IMR-90 (cell line): ENCODE measurements at regions not wholly inside any gene's neighbourhood (a gene's known extent, or its start where the extent isn't known, plus 50 kb on each side); places are given as distances from the start of the nearest gene placed in this dataset.

Source experiments
- ATAC-seq: fragments of 200-7000 bp; cut with Tn5 transposase; 2 replicates; pipeline ENCODE4 v1.9.1; 2020; ENCODE audit warnings: low read depth, mild to moderate bottlenecking, moderate library complexity
- BruUV-seq: library from RNA; stranded (reverse); fragments of 400-500 nt; replicated peaks from 2 replicates; lab custom pipeline; 2021; lab: Mats Ljungman, UMichigan
- CTCF ChIA-PET: fragments of 300-600 bp; formaldehyde crosslinking; extraction: SDS; loops from one replicate; lab custom pipeline; 2021; ENCODE audit warnings: antibody characterized with exemption; lab: Yijun Ruan, JAX
- POLR2A ChIA-PET: fragments of 300-600 bp; sonication (Branson Sonifier 250); formaldehyde crosslinking; loops from one replicate; lab custom pipeline; 2022; ENCODE audit warnings: antibody characterized with exemption; ENCODE audit not compliant: unreplicated experiment; lab: Charles Lee
- DNase-seq: peaks from one replicate; pipeline ENCODE4 v3.0.0; 2013
- H2AFZ ChIP-seq: replicated peaks from 2 replicates; pipeline ENCODE3; 2013; ENCODE audit warnings: low read length, mild to moderate bottlenecking; ENCODE audit not compliant: poor library complexity
- H2AK5ac ChIP-seq: 2 replicates; pipeline ENCODE4 v1.6.1; 2013; ENCODE audit warnings: low read depth, low read length, inconsistent platforms
- H2AK9ac ChIP-seq: replicated peaks from 2 replicates; pipeline ENCODE3; 2013; ENCODE audit warnings: mild to moderate bottlenecking, low read depth, low read length, moderate library complexity; ENCODE audit not compliant: poor library complexity
- H2BK120ac ChIP-seq: 2 replicates; pipeline ENCODE4 v1.6.1; 2013; ENCODE audit warnings: low read depth, low read length, inconsistent platforms
- H2BK15ac ChIP-seq: 3 replicates; pipeline ENCODE4 v1.6.1; 2013; ENCODE audit warnings: low read depth, low read length, inconsistent platforms
- H2BK20ac ChIP-seq: 2 replicates; pipeline ENCODE4 v1.6.1; 2013; ENCODE audit warnings: low read depth, mild to moderate bottlenecking, inconsistent platforms, low read length, moderate library complexity
- H2BK5ac ChIP-seq: 2 replicates; pipeline ENCODE4 v1.6.1; 2013; ENCODE audit warnings: mild to moderate bottlenecking, low read depth, low read length, inconsistent platforms; ENCODE audit not compliant: poor library complexity, severe bottlenecking
- H3K14ac ChIP-seq: replicated peaks from 2 replicates; pipeline ENCODE4 v1.6.1; 2013; ENCODE audit warnings: low read depth, low read length, inconsistent platforms
- H3K18ac ChIP-seq: 2 replicates; pipeline ENCODE4 v1.6.1; 2013; ENCODE audit warnings: low read depth, low read length, control low read depth
- H3K23ac ChIP-seq: 2 replicates; pipeline ENCODE4 v1.6.1; 2013; ENCODE audit warnings: low read depth, low read length, inconsistent platforms
- H3K27ac ChIP-seq: 2 replicates; pipeline ENCODE4 v1.5.1; 2013; ENCODE audit warnings: mild to moderate bottlenecking, control low read depth, low read length; ENCODE audit not compliant: insufficient read depth
- H3K27me3 ChIP-seq: 2 replicates; pipeline ENCODE4 v1.6.1; 2013; ENCODE audit warnings: low read length; ENCODE audit not compliant: control insufficient read depth, insufficient read depth
- H3K36me3 ChIP-seq: 2 replicates; pipeline ENCODE4 v1.6.1; 2013; ENCODE audit warnings: low read length, mixed read lengths; ENCODE audit not compliant: control insufficient read depth, insufficient read depth
- H3K4ac ChIP-seq: 2 replicates; pipeline ENCODE4 v1.6.1; 2013; ENCODE audit warnings: low read depth, low read length, inconsistent platforms
- H3K4me1 ChIP-seq: 2 replicates; pipeline ENCODE4 v1.6.1; 2013; ENCODE audit warnings: low read length, mixed read lengths; ENCODE audit not compliant: control insufficient read depth, insufficient read depth
- H3K4me2 ChIP-seq: 2 replicates; pipeline ENCODE4 v1.6.1; 2013; ENCODE audit warnings: low read depth, mild to moderate bottlenecking, control low read depth, low read length, moderate library complexity
- H3K4me3 ChIP-seq: 2 replicates; pipeline ENCODE4 v1.5.1; 2013; ENCODE audit warnings: low read depth, mild to moderate bottlenecking, control low read depth, low read length, moderate library complexity; ENCODE audit not compliant: insufficient read depth
- H3K56ac ChIP-seq: 2 replicates; pipeline ENCODE4 v1.6.1; 2013; ENCODE audit warnings: low read length, inconsistent platforms; ENCODE audit not compliant: insufficient read depth; ENCODE audit errors: extremely low read depth
- H3K79me1 ChIP-seq, 2 experiments: 2 replicates each; pipeline ENCODE4 v1.6.1; 2013; ENCODE audit warnings: low read length in 2 of 2, inconsistent platforms in 1 of 2, low read depth in 1 of 2
- H3K9ac ChIP-seq: 2 replicates; pipeline ENCODE4 v1.6.1; 2013; ENCODE audit warnings: low read depth, low read length, control low read depth
- H3K9me1 ChIP-seq: 2 replicates; pipeline ENCODE4 v1.6.1; 2013; ENCODE audit warnings: low read length, inconsistent platforms; ENCODE audit not compliant: insufficient read depth
- H3K9me3 ChIP-seq: 2 replicates; pipeline ENCODE4 v1.6.1; 2013; ENCODE audit warnings: low read length; ENCODE audit not compliant: control insufficient read depth, insufficient read depth
- H4K20me1 ChIP-seq: 2 replicates; pipeline ENCODE4 v1.6.1; 2013; ENCODE audit warnings: low read length, inconsistent platforms; ENCODE audit not compliant: insufficient read depth
- H4K5ac ChIP-seq: 2 replicates; pipeline ENCODE4 v1.6.1; 2013; ENCODE audit warnings: mild to moderate bottlenecking, low read depth, low read length, control low read depth
- H4K8ac ChIP-seq, 2 experiments: 2 replicates each; pipeline ENCODE4 v1.6.1; 2013; ENCODE audit warnings: low read depth in 2 of 2, low read length in 2 of 2, control low read depth in 1 of 2, inconsistent platforms in 1 of 2
- H4K91ac ChIP-seq: 2 replicates; pipeline ENCODE4 v1.6.1; 2013; ENCODE audit warnings: low read depth, low read length, inconsistent platforms; ENCODE audit not compliant: insufficient read depth
- BHLHE40 ChIP-seq: fragments of 150-350 bp; IDR thresholded peaks from 2 replicates; pipeline ENCODE4 v1.6.1; 2016; ENCODE audit warnings: mild to moderate bottlenecking, low read depth, low read length
- CEBPB ChIP-seq: IDR thresholded peaks from 2 replicates; pipeline ENCODE4 v1.6.1; 2012; ENCODE audit warnings: low read depth, low read length, improper control_type of control experiment
- CHD1 ChIP-seq: IDR thresholded peaks from 2 replicates; pipeline ENCODE4 v1.6.1; 2012; ENCODE audit warnings: low read depth, low read length, improper control_type of control experiment
- CTCF ChIP-seq: conservative IDR thresholded peaks from 2 replicates; pipeline ENCODE4 v1.5.1; 2012; ENCODE audit warnings: mild to moderate bottlenecking, low read depth, low read length, improper control_type of control experiment
- ELK1 ChIP-seq: fragments of 150-350 bp; IDR thresholded peaks from 2 replicates; pipeline ENCODE4 v1.6.1; 2016; ENCODE audit warnings: low read depth, mild to moderate bottlenecking, low read length, moderate library complexity, borderline replicate concordance
- FOS ChIP-seq: fragments of 150-350 bp; IDR thresholded peaks from 2 replicates; pipeline ENCODE4 v1.6.1; 2016; ENCODE audit warnings: low read depth, low read length
- MAFK ChIP-seq: IDR thresholded peaks from 2 replicates; pipeline ENCODE4 v1.6.1; 2012; ENCODE audit warnings: low read depth, low read length, improper control_type of control experiment
- MAZ ChIP-seq: IDR thresholded peaks from 2 replicates; pipeline ENCODE4 v1.6.1; 2012; ENCODE audit warnings: low read depth, mild to moderate bottlenecking, low read length, improper control_type of control experiment, moderate library complexity, borderline replicate concordance
- MXI1 ChIP-seq: IDR thresholded peaks from 2 replicates; pipeline ENCODE4 v1.6.1; 2012; ENCODE audit warnings: low read depth, mild to moderate bottlenecking, low read length, moderate library complexity, borderline replicate concordance
- NFE2L2 ChIP-seq: fragments of 150-350 bp; IDR thresholded peaks from 2 replicates; pipeline ENCODE4 v1.6.1; 2016; ENCODE audit warnings: low read depth, mild to moderate bottlenecking, low read length
- POLR2A ChIP-seq: IDR thresholded peaks from 2 replicates; pipeline ENCODE4 v1.6.1; 2012; ENCODE audit warnings: mild to moderate bottlenecking, low read depth, low read length
- RAD21 ChIP-seq: IDR thresholded peaks from 2 replicates; pipeline ENCODE4 v1.6.1; 2012; ENCODE audit warnings: low read length, improper control_type of control experiment
- RCOR1 ChIP-seq: IDR thresholded peaks from 2 replicates; pipeline ENCODE4 v1.6.1; 2012; ENCODE audit warnings: mild to moderate bottlenecking, low read length, improper control_type of control experiment; ENCODE audit not compliant: insufficient replicate concordance
- RFX5 ChIP-seq: IDR thresholded peaks from 2 replicates; pipeline ENCODE4 v1.8.0; 2012; ENCODE audit warnings: low read depth, mild to moderate bottlenecking, low read length, moderate library complexity
- SMC3 ChIP-seq: fragments of 150-350 bp; IDR thresholded peaks from 2 replicates; pipeline ENCODE4 v1.6.1; 2016; ENCODE audit warnings: low read depth, mild to moderate bottlenecking, antibody characterized with exemption, low read length, moderate library complexity
- USF2 ChIP-seq: fragments of 150-350 bp; IDR thresholded peaks from 2 replicates; pipeline ENCODE4 v1.6.1; 2017; ENCODE audit warnings: mild to moderate bottlenecking, antibody characterized with exemption, low read length, low read depth
- WGBS, 2 experiments: methylation state at CpG; one replicate each; pipeline versions ENCODE4 v1.1.5 to v1.1.7; 2013; ENCODE audit warnings: missing lambda C conversion rate in 2 of 2; ENCODE audit not compliant: insufficient read length in 1 of 2; ENCODE audit errors: extremely low coverage in 2 of 2; 5-methylcytosine and 5-hydroxymethylcytosine counted together
- dilution Hi-C: fragments of 300-500 bp; cut with HindIII; formaldehyde crosslinking; loops from one replicate; pipeline ENCODE4 v1.14.3; 2018; ENCODE audit warnings: low sequenced_read_pairs; ENCODE audit not compliant: unreplicated experiment
- in situ Hi-C: fragments of 300-500 bp; cut with MboI; formaldehyde crosslinking; loops from 3 replicates; pipeline ENCODE4 v1.14.3; 2019; ENCODE audit warnings: low sequenced_read_pairs, inconsistent platforms, mixed read lengths
- intact Hi-C: fragments of 100-400 bp; cut with micrococcal nuclease; formaldehyde crosslinking; loops from 2 replicates; pipeline ENCODE4 v1.10.0; 2022

- no peak overlapping the region for H3K4me2 ChIP-seq
- ATAC-seq (no peak), DNase-seq (no peak)
- H3K18ac ChIP-seq = no peak overlapping the region
- dilution Hi-C loops = no loop called here
- in situ Hi-C loops = no loop called here
- H3K9ac ChIP-seq = no peak overlapping the region
- no TSS peak for BruUV-seq
- H3K4ac ChIP-seq = no peak overlapping the region
- ChIA-PET POLR2A (no interaction called here), CTCF (interaction anchor here (1.4 kb wide), 1 partner anchor 24 kb away, joined by 3 read pairs; no protein-coding TSS in a partner anchor)
- no peak overlapping the region for H4K8ac ChIP-seq
- H3K14ac ChIP-seq = no peak overlapping the region
- no peak overlapping the region for H2AFZ ChIP-seq
- H2AK9ac ChIP-seq = no peak overlapping the region
- H4K91ac ChIP-seq = no peak overlapping the region
- no peak overlapping the region for H4K5ac ChIP-seq
- intact Hi-C loops = no loop called here
- TF ChIP-seq RAD21 = no peak
- TF ChIP-seq SMC3 = no peak
- no peak for TF ChIP-seq MAFK
- no peak for TF ChIP-seq NFE2L2
- TF ChIP-seq RFX5 = no peak
- no peak for TF ChIP-seq BHLHE40
- TF ChIP-seq RCOR1 = no peak
- TF ChIP-seq CTCF = no peak
- TF ChIP-seq FOS = no peak
- no peak for TF ChIP-seq CEBPB
- TF ChIP-seq MAZ = no peak
- no peak for TF ChIP-seq POLR2A
- TF ChIP-seq CHD1 = no peak
- no peak for TF ChIP-seq USF2
- TF ChIP-seq ELK1 = no peak
- no peak for TF ChIP-seq MXI1
- no peak overlapping the region for H3K23ac ChIP-seq
- no peaks in the 10 kb centered on the region for H4K20me1 ChIP-seq
- no peaks in the 10 kb centered on the region for H3K4me1 ChIP-seq
- no CpG with 5 or more reads among the region's 2 CpGs for WGBS, 2 experiments
- no peaks in the 10 kb centered on the region for H3K79me1 ChIP-seq
- no peak overlapping the region for H3K56ac ChIP-seq
- H3K27ac ChIP-seq = no peak overlapping the region
- H2BK20ac ChIP-seq = no peak overlapping the region
- no peak overlapping the region for H3K4me3 ChIP-seq
- no peak overlapping the region for H2BK5ac ChIP-seq
- no peaks in the 10 kb centered on the region for H3K9me1 ChIP-seq
- H2AK5ac ChIP-seq = no peak overlapping the region
- no peak overlapping the region for H2BK15ac ChIP-seq
- H3K27me3 ChIP-seq = peaks cover 51% of the 10 kb centered on the region
- no peaks in the 10 kb centered on the region for H3K9me3 ChIP-seq
- no peaks in the 10 kb centered on the region for H3K36me3 ChIP-seq
- no peak overlapping the region for H2BK120ac ChIP-seq
These were observed 518.6 kb downstream of the MIAT start for GRCh38 chr22:27175974-27176373.
